ENCODE measurements at regions not wholly inside any gene's neighbourhood (a gene's known extent, or its start where the extent isn't known, plus 50 kb on each side); places are given as distances from the start of the nearest gene placed in this dataset.
A peak's percentile ranks its signal among the peaks of the same experiment; 100 is the strongest.

DNA sequence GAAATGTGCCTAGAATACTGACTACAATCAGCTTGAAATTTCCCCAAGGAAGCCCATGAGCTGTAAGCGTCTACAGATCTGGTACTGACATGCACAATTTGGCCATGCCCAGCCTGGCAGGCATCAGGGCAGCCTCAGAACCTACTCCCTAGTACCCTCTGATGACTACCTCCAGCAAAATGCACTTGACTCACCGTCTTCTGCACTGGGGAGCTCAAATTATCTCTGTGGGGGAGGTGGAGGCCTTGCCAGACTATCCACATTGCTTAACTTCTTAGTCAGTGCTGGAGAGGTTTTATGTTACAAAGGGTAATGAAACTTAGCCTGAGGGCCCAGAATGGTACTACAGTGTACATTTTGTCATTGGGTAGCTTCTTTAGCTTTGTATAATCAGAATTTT is 126.0 kb upstream of the ADGRF1 start:
- H3K4me1 ChIP-seq (ENCODE audit: insufficient read depth, low read length) = peaks cover 16% of the 10 kb centered on the region
- H3K27ac ChIP-seq (ENCODE audit: extremely low read length, insufficient read depth, low read length) = no peak overlapping the region
- H3K36me3 ChIP-seq (replicated peaks in 1 of 2; ENCODE audit: control insufficient read depth in 1 of 2, insufficient read depth in 2 of 2, low read length in 2 of 2) = no peaks in the 10 kb centered on the region
- H3K4me2 ChIP-seq (ENCODE audit: low read depth, low read length) = no peak overlapping the region
- POLR2A ChIA-PET = interaction anchor here (1.0 kb wide), 1 partner anchor 12 kb away, joined by 4 read pairs; no protein-coding TSS in a partner anchor
- intact Hi-C loops (cut with micrococcal nuclease; ENCODE audit: unreplicated experiment) (no loop called here), in situ Hi-C loops (cut with HindIII; ENCODE audit: extremely low pct_ligation_motif_present, low pct_unique_long_range_greater_than_20kb) (no loop called here)
- FAIRE-seq = no peak
- peak; percentile 52 for DNase-seq (ENCODE audit: low spot score)
- no peaks in the 10 kb centered on the region for H3K27me3 ChIP-seq (ENCODE audit: control insufficient read depth in 1 of 2, insufficient read depth in 2 of 2, low read length in 2 of 2)
- H4K20me1 ChIP-seq (ENCODE audit: insufficient read depth, low read length) = no peaks in the 10 kb centered on the region
- peak; percentile 62 for ATAC-seq
- CTCF ChIA-PET (ENCODE audit: low intra/inter-chr PET ratio, low total read pairs) = no interaction called here
- WGBS (ENCODE audit: low lambda C conversion rate) = 35% methylated on average over 2 of the region's 2 CpGs
- no peak overlapping the region for H2AFZ ChIP-seq (ENCODE audit: low read length)
- H3K9me3 ChIP-seq (ENCODE audit: low read length) = no peaks in the 10 kb centered on the region
- H3K4me3 ChIP-seq (replicated peaks in 1 of 3; ENCODE audit: insufficient read depth in 1 of 3, low read depth in 2 of 3, low read length in 3 of 3) = no peak overlapping the region
- H3K79me2 ChIP-seq (ENCODE audit: insufficient read depth, low read length) = no peaks in the 10 kb centered on the region
- no peak overlapping the region for H3K9ac ChIP-seq (ENCODE audit: insufficient read depth, low read depth, low read length)
- no TSS peak for BruUV-seq (replicated peaks)
- no peak for TF ChIP-seq HCFC1 (IDR thresholded peaks at IDR 0.05; ENCODE audit: low read depth, low read length)
- TF ChIP-seq ZNF230 (CRISPR knock-in tag; IDR thresholded peaks at IDR 0.05) = no peak
- no peak for TF ChIP-seq ZNF644 (CRISPR knock-in tag; IDR thresholded peaks at IDR 0.05; ENCODE audit: low read depth)
- peak; percentile 42; the same call in 1 of the 2 replicates for TF ChIP-seq SIX1 (CRISPR knock-in tag; IDR thresholded peaks at IDR 0.05; ENCODE audit: borderline replicate concordance)
- peak; percentile 72 for TF ChIP-seq FOSL2 (CRISPR knock-in tag; IDR thresholded peaks at IDR 0.05)
- TF ChIP-seq HMG20A (CRISPR knock-in tag; IDR thresholded peaks at IDR 0.05; ENCODE audit: borderline replicate concordance) = 0 out of 2 replicates have a peak, but pooled peaks have one; percentile 30
- no peak for TF ChIP-seq SALL2 (CRISPR knock-in tag; IDR thresholded peaks at IDR 0.05)
- TF ChIP-seq HNF4G (IDR thresholded peaks at IDR 0.05; ENCODE audit: borderline replicate concordance, low read depth, low read length) = no peak
- TF ChIP-seq HNF4G (CRISPR knock-in tag; IDR thresholded peaks at IDR 0.05; ENCODE audit: borderline replicate concordance, low read depth) = no peak
- TF ChIP-seq, protein P1, sequence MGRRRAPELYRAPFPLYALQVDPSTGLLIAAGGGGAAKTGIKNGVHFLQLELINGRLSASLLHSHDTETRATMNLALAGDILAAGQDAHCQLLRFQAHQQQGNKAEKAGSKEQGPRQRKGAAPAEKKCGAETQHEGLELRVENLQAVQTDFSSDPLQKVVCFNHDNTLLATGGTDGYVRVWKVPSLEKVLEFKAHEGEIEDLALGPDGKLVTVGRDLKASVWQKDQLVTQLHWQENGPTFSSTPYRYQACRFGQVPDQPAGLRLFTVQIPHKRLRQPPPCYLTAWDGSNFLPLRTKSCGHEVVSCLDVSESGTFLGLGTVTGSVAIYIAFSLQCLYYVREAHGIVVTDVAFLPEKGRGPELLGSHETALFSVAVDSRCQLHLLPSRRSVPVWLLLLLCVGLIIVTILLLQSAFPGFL (CRISPR knock-in tag; IDR thresholded peaks at IDR 0.05) = no peak
- TF ChIP-seq CEBPB (IDR thresholded peaks at IDR 0.05; ENCODE audit: borderline replicate concordance, low read depth, low read length) = peak; percentile 37; the same call in 1 of the 2 replicates
- TF ChIP-seq, protein P2, sequence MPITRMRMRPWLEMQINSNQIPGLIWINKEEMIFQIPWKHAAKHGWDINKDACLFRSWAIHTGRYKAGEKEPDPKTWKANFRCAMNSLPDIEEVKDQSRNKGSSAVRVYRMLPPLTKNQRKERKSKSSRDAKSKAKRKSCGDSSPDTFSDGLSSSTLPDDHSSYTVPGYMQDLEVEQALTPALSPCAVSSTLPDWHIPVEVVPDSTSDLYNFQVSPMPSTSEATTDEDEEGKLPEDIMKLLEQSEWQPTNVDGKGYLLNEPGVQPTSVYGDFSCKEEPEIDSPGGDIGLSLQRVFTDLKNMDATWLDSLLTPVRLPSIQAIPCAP (CRISPR knock-in tag; IDR thresholded peaks at IDR 0.05; ENCODE audit: low read depth) = no peak
- TF ChIP-seq, protein P3, sequence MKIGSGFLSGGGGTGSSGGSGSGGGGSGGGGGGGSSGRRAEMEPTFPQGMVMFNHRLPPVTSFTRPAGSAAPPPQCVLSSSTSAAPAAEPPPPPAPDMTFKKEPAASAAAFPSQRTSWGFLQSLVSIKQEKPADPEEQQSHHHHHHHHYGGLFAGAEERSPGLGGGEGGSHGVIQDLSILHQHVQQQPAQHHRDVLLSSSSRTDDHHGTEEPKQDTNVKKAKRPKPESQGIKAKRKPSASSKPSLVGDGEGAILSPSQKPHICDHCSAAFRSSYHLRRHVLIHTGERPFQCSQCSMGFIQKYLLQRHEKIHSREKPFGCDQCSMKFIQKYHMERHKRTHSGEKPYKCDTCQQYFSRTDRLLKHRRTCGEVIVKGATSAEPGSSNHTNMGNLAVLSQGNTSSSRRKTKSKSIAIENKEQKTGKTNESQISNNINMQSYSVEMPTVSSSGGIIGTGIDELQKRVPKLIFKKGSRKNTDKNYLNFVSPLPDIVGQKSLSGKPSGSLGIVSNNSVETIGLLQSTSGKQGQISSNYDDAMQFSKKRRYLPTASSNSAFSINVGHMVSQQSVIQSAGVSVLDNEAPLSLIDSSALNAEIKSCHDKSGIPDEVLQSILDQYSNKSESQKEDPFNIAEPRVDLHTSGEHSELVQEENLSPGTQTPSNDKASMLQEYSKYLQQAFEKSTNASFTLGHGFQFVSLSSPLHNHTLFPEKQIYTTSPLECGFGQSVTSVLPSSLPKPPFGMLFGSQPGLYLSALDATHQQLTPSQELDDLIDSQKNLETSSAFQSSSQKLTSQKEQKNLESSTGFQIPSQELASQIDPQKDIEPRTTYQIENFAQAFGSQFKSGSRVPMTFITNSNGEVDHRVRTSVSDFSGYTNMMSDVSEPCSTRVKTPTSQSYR (CRISPR knock-in tag; IDR thresholded peaks at IDR 0.05; ENCODE audit: borderline replicate concordance) = peak; percentile 82; the same call in 1 of the 2 replicates
- TF ChIP-seq, protein P4, sequence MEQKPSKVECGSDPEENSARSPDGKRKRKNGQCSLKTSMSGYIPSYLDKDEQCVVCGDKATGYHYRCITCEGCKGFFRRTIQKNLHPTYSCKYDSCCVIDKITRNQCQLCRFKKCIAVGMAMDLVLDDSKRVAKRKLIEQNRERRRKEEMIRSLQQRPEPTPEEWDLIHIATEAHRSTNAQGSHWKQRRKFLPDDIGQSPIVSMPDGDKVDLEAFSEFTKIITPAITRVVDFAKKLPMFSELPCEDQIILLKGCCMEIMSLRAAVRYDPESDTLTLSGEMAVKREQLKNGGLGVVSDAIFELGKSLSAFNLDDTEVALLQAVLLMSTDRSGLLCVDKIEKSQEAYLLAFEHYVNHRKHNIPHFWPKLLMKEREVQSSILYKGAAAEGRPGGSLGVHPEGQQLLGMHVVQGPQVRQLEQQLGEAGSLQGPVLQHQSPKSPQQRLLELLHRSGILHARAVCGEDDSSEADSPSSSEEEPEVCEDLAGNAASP (CRISPR knock-in tag; IDR thresholded peaks at IDR 0.05; ENCODE audit: borderline replicate concordance) = no peak
- TF ChIP-seq CEBPG (CRISPR knock-in tag; IDR thresholded peaks at IDR 0.05) = peak; percentile 41
- TF ChIP-seq, protein P5, sequence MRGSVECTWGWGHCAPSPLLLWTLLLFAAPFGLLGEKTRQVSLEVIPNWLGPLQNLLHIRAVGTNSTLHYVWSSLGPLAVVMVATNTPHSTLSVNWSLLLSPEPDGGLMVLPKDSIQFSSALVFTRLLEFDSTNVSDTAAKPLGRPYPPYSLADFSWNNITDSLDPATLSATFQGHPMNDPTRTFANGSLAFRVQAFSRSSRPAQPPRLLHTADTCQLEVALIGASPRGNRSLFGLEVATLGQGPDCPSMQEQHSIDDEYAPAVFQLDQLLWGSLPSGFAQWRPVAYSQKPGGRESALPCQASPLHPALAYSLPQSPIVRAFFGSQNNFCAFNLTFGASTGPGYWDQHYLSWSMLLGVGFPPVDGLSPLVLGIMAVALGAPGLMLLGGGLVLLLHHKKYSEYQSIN (CRISPR knock-in tag; IDR thresholded peaks at IDR 0.05; ENCODE audit: borderline replicate concordance) = no peak
- TF ChIP-seq, protein P6, sequence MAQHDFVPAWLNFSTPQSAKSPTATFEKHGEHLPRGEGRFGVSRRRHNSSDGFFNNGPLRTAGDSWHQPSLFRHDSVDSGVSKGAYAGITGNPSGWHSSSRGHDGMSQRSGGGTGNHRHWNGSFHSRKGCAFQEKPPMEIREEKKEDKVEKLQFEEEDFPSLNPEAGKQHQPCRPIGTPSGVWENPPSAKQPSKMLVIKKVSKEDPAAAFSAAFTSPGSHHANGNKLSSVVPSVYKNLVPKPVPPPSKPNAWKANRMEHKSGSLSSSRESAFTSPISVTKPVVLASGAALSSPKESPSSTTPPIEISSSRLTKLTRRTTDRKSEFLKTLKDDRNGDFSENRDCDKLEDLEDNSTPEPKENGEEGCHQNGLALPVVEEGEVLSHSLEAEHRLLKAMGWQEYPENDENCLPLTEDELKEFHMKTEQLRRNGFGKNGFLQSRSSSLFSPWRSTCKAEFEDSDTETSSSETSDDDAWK (CRISPR knock-in tag; IDR thresholded peaks at IDR 0.05) = no peak
- peak; percentile 63; the same call in 1 of the 2 replicates for TF ChIP-seq SIX4 (CRISPR knock-in tag; IDR thresholded peaks at IDR 0.05)
